HCT116 (cell line): ENCODE measurements at regions not wholly inside any gene's neighbourhood (a gene's known extent, or its start where the extent isn't known, plus 50 kb on each side); places are given as distances from the start of the nearest gene placed in this dataset.

Experiments used
- ATAC-seq: fragments of 200-7000 bp; cut with Tn5 transposase; 2 replicates; pipeline ENCODE4 v1.9.1; 2020; ENCODE audit warnings: mild to moderate bottlenecking, moderate library complexity
- BruUV-seq: library from RNA; stranded (reverse); fragments of 400-500 nt; replicated peaks from 2 replicates; lab custom pipeline; 2021; lab: Mats Ljungman, UMichigan
- CTCF ChIA-PET: fragments of 300-600 bp; sonication (Branson Sonifier 250); formaldehyde crosslinking; loops from one replicate; lab custom pipeline; 2021; ENCODE audit warnings: antibody characterized with exemption; lab: Charles Lee
- POLR2A ChIA-PET: fragments of 300-600, 350-600 bp; sonication (Branson Sonifier 250); formaldehyde crosslinking; loops from one replicate; lab custom pipeline; 2021; ENCODE audit warnings: antibody characterized with exemption; lab: Charles Lee
- RAD21 ChIA-PET, 2 experiments: fragments of 300-600 bp; sonication (Branson Sonifier 250); formaldehyde crosslinking; loops; one replicate each; lab custom pipeline; 2023; ENCODE audit warnings: low total read pairs in 2 of 2; ENCODE audit not compliant: uncharacterized antibody in 2 of 2, unreplicated experiment in 2 of 2, low non-redundant PET in 1 of 2; lab: Charles Lee
- DNase-seq: peaks from one replicate; pipeline ENCODE4 v3.0.0-alpha.2; 2010; ENCODE audit warnings: low read depth, low spot score
- H2AFZ ChIP-seq: fragments of 200-600 bp; shearing (Covaris generic), sonication (generic); 2 replicates; pipeline ENCODE4 v1.6.1; 2017; ENCODE audit warnings: low read depth, mixed run types, mixed read lengths, antibody characterized with exemption, low read length; ENCODE audit not compliant: poor library complexity, severe bottlenecking
- H3K27ac ChIP-seq: 2 replicates; pipeline ENCODE4 v1.5.1; 2012; ENCODE audit warnings: low read depth, low read length
- H3K27me3 ChIP-seq: fragments of 200-600 bp; sonication (generic); 2 replicates; pipeline ENCODE4 v1.6.1; 2016; ENCODE audit warnings: mixed run types, low read length, mixed read lengths; ENCODE audit not compliant: insufficient read depth
- H3K36me3 ChIP-seq, 2 experiments: fragments of 200-500 bp in 1 of 2; fragments of 200-600 bp in 1 of 2; sonication (Bioruptor generic) in 1 of 2; sonication (generic) in 1 of 2; 2 replicates each; pipeline versions ENCODE4 v1.5.1 to v1.6.1; 2014 to 2016; ENCODE audit warnings: low read length in 2 of 2, inconsistent platforms in 1 of 2, mixed read lengths in 1 of 2, mixed run types in 1 of 2; ENCODE audit not compliant: insufficient read depth in 2 of 2, control insufficient read depth in 1 of 2
- H3K4me1 ChIP-seq, 2 experiments: fragments of 200-600 bp in 1 of 2; sonication (generic) in 1 of 2; 2 replicates each; pipeline versions ENCODE4 v1.5.1 to v1.6.1; 2012 to 2017; ENCODE audit warnings: low read length in 2 of 2, inconsistent platforms in 1 of 2, mild to moderate bottlenecking in 1 of 2, mixed read lengths in 1 of 2, mixed run types in 1 of 2, moderate library complexity in 1 of 2; ENCODE audit not compliant: insufficient read depth in 2 of 2, control insufficient read depth in 1 of 2
- H3K4me2 ChIP-seq: fragments of 200-600 bp; sonication (generic); 2 replicates; pipeline ENCODE4 v1.6.1; 2017; ENCODE audit warnings: mixed run types, low read length, mixed read lengths
- H3K4me3 ChIP-seq, 2 experiments: fragments of 200-600 bp in 1 of 2; sonication (generic) in 1 of 2; replicated peaks in 1 of 2; 2 replicates each; pipeline ENCODE4 v1.5.1; 2011 to 2016; ENCODE audit warnings: low read length in 2 of 2, control low read depth in 1 of 2, low read depth in 1 of 2, mild to moderate bottlenecking in 1 of 2, mixed read lengths in 1 of 2, mixed run types in 1 of 2
- H3K79me2 ChIP-seq: fragments of 200-600 bp; sonication (generic); 2 replicates; pipeline ENCODE4 v1.6.1; 2017; ENCODE audit warnings: mild to moderate bottlenecking, mixed run types, low read length, moderate library complexity, mixed read lengths; ENCODE audit not compliant: insufficient read depth
- H3K9ac ChIP-seq: fragments of 200-600 bp; sonication (generic); 2 replicates; pipeline ENCODE4 v1.6.1; 2016; ENCODE audit warnings: low read length, mixed read lengths
- H3K9me2 ChIP-seq: fragments of 200-600 bp; sonication (generic), shearing (Covaris generic); 2 replicates; pipeline ENCODE4 v1.6.1; 2017; ENCODE audit warnings: mixed run types, mild to moderate bottlenecking, moderate library complexity; ENCODE audit not compliant: insufficient read depth
- H3K9me3 ChIP-seq, 2 experiments: fragments of 200-500 bp in 1 of 2; fragments of 200-600 bp in 1 of 2; sonication (Bioruptor generic) in 1 of 2; sonication (generic) in 1 of 2; 2 replicates each; pipeline ENCODE4 v1.6.1; 2014 to 2017; ENCODE audit warnings: low read length in 2 of 2, mixed read lengths in 2 of 2, inconsistent platforms in 1 of 2, low read depth in 1 of 2, mild to moderate bottlenecking in 1 of 2, mixed run types in 1 of 2, moderate library complexity in 1 of 2; ENCODE audit not compliant: control insufficient read depth in 1 of 2, insufficient read depth in 1 of 2
- H4K20me1 ChIP-seq: fragments of 200-600 bp; sonication (generic), shearing (Covaris generic); 2 replicates; pipeline ENCODE4 v1.6.1; 2017; ENCODE audit warnings: mixed run types, mild to moderate bottlenecking, moderate library complexity; ENCODE audit not compliant: insufficient read depth
- ATF3 ChIP-seq: IDR thresholded peaks from 2 replicates; pipeline ENCODE4 v1.6.1; 2012
- CEBPB ChIP-seq: IDR thresholded peaks from 2 replicates; pipeline ENCODE4 v1.6.1; 2012; ENCODE audit warnings: low read depth
- EGR1 ChIP-seq: IDR thresholded peaks from 2 replicates; pipeline ENCODE4 v1.6.1; 2012; ENCODE audit warnings: low read depth
- FOSL1 ChIP-seq: IDR thresholded peaks from 2 replicates; pipeline ENCODE4 v1.6.1; 2012; ENCODE audit warnings: low read depth
- POLR2AphosphoS5 ChIP-seq: IDR thresholded peaks from 2 replicates; pipeline ENCODE4 v1.6.1; 2011; ENCODE audit warnings: mild to moderate bottlenecking, low read depth, low read length, moderate library complexity
- YY1 ChIP-seq: IDR thresholded peaks from 2 replicates; pipeline ENCODE4 v1.6.1; 2011; ENCODE audit warnings: low read length, low read depth, moderate library complexity, mild to moderate bottlenecking; ENCODE audit not compliant: insufficient replicate concordance; ENCODE audit errors: extremely low read depth
- intact Hi-C: fragments of 100-400 bp; cut with micrococcal nuclease; formaldehyde crosslinking; loops from 2 replicates; pipeline ENCODE4 v1.10.0; 2022
- TF ChIP-seq, protein P1 (sequence below), 3 experiments: fragments of 200-600 bp in 1 of 3; sonication (generic) in 1 of 3; IDR thresholded peaks in 2 of 3; conservative IDR thresholded peaks in 1 of 3; 2 replicates each; pipeline ENCODE4 v1.5.1; 2012 to 2017; ENCODE audit warnings: low read depth in 2 of 3, low read length in 2 of 3, antibody characterized with exemption in 1 of 3, borderline replicate concordance in 1 of 3, control low read depth in 1 of 3, mild to moderate bottlenecking in 1 of 3, mixed read lengths in 1 of 3, mixed run types in 1 of 3, moderate library complexity in 1 of 3; ENCODE audit not compliant: insufficient read depth in 1 of 3

GRCh38 chr2:148578493-148578884, 66.1 kb upstream of the EPC2 start (continued):
- TF ChIP-seq, protein P1, sequence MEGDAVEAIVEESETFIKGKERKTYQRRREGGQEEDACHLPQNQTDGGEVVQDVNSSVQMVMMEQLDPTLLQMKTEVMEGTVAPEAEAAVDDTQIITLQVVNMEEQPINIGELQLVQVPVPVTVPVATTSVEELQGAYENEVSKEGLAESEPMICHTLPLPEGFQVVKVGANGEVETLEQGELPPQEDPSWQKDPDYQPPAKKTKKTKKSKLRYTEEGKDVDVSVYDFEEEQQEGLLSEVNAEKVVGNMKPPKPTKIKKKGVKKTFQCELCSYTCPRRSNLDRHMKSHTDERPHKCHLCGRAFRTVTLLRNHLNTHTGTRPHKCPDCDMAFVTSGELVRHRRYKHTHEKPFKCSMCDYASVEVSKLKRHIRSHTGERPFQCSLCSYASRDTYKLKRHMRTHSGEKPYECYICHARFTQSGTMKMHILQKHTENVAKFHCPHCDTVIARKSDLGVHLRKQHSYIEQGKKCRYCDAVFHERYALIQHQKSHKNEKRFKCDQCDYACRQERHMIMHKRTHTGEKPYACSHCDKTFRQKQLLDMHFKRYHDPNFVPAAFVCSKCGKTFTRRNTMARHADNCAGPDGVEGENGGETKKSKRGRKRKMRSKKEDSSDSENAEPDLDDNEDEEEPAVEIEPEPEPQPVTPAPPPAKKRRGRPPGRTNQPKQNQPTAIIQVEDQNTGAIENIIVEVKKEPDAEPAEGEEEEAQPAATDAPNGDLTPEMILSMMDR (IDR thresholded peaks at IDR 0.05 in 2 of 3, conservative IDR thresholded peaks at IDR 0.05 in 1 of 3; ENCODE audit: borderline replicate concordance in 1 of 3, insufficient read depth in 1 of 3, low read depth in 2 of 3, low read length in 2 of 3) = no peak
- no peak for TF ChIP-seq YY1
- TF ChIP-seq EGR1 = no peak

- Histone ChIP-seq H3K79me2 (no peaks in the 10 kb centered on the region), H3K27me3 (peaks cover 15% of the 10 kb centered on the region), H2AFZ (no peak overlapping the region), H3K27ac (no peak overlapping the region), H3K4me2 (no peak overlapping the region), H3K9me2 (no peaks in the 10 kb centered on the region), H3K4me3 (no peak overlapping the region), H3K36me3 (no peaks in the 10 kb centered on the region), H3K9me3 (no peaks in the 10 kb centered on the region), H4K20me1 (no peaks in the 10 kb centered on the region), H3K4me1 (no peaks in the 10 kb centered on the region), H3K9ac (no peak overlapping the region)
- no peak for ATAC-seq
- intact Hi-C loops = no loop called here
- ChIA-PET POLR2A (no interaction called here), CTCF (no interaction called here), RAD21 (no interaction called here)
- DNase-seq = no peak
- TF ChIP-seq, protein P1 (IDR thresholded peaks at IDR 0.05 in 2 of 3, conservative IDR thresholded peaks at IDR 0.05 in 1 of 3; ENCODE audit: borderline replicate concordance in 1 of 3, insufficient read depth in 1 of 3, low read depth in 2 of 3, low read length in 2 of 3) = no peak
- no peak for TF ChIP-seq ATF3
- no peak for TF ChIP-seq POLR2AphosphoS5
- TF ChIP-seq FOSL1 = no peak
- TF ChIP-seq CEBPB = no peak
- BruUV-seq = no TSS peak
These were observed 61.7 kb upstream of the EPC2 start for GRCh38 chr2:148582679-148583511.
